GM23338 (cell line): ENCODE measurements at regions not wholly inside any gene's neighbourhood (a gene's known extent, or its start where the extent isn't known, plus 50 kb on each side); places are given as distances from the start of the nearest gene placed in this dataset.

Experiments
- EZH2 ChIP-seq: fragments of 200-600 bp; sonication (generic); IDR thresholded peaks from one replicate; pipeline ENCODE4 v1.8.0; 2017; ENCODE audit warnings: antibody characterized with exemption, mild to moderate bottlenecking, low read depth; ENCODE audit not compliant: unreplicated experiment
- EZH2phosphoT487 ChIP-seq: fragments of 200-600 bp; sonication (generic); IDR thresholded peaks from one replicate; pipeline ENCODE4 v1.8.1; 2018; ENCODE audit warnings: antibody characterized with exemption; ENCODE audit not compliant: unreplicated experiment
- POLR2AphosphoS5 ChIP-seq: IDR thresholded peaks from 2 replicates; pipeline ENCODE4 v1.6.1; 2016; ENCODE audit warnings: antibody characterized with exemption, low read depth
- ZNF331 ChIP-seq: fragments of 250-450 bp; sonication (Bioruptor Pico); IDR thresholded peaks from 2 replicates; pipeline ENCODE4 v1.5.0; 2020; ENCODE audit warnings: low read depth, mild to moderate bottlenecking, moderate library complexity
- TF ChIP-seq, protein P1 (sequence below), 2 experiments: fragments of 200-600 bp in 1 of 2; sonication (generic) in 1 of 2; conservative IDR thresholded peaks; 2 replicates each; pipeline versions ENCODE4 v1.5.1 to v1.6.1; 2016 to 2017; ENCODE audit warnings: antibody characterized with exemption in 2 of 2, low read depth in 2 of 2, mild to moderate bottlenecking in 2 of 2, moderate library complexity in 1 of 2
- TF ChIP-seq, protein P2 (sequence below): IDR thresholded peaks from one replicate; pipeline ENCODE4 v1.6.1; 2018; ENCODE audit warnings: antibody characterized with exemption; ENCODE audit not compliant: unreplicated experiment
- TF ChIP-seq, protein P3 (sequence below): IDR thresholded peaks from 2 replicates; pipeline ENCODE4 v1.6.1; 2016; ENCODE audit warnings: antibody characterized with exemption

DNA sequence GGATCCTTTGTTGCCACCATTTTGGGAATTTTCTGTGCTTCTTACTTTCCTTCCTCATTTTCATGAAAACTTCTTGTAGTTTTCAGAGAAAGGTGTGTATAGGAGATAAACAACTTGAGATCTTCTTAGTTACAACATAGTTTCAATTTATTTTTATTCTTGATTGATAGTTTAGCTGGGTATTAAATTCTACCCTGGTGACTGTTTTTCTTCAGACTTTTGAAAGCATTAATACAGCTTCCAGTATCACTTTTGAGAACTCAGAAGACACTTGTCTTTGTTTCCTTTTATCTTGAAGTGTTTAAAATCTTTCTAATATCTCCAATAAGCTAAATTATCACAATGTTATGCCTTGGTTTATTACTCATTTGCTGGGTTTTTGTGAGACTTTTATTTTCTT, 167.5 kb upstream of the DPP10 start:
- TF ChIP-seq, protein P1, sequence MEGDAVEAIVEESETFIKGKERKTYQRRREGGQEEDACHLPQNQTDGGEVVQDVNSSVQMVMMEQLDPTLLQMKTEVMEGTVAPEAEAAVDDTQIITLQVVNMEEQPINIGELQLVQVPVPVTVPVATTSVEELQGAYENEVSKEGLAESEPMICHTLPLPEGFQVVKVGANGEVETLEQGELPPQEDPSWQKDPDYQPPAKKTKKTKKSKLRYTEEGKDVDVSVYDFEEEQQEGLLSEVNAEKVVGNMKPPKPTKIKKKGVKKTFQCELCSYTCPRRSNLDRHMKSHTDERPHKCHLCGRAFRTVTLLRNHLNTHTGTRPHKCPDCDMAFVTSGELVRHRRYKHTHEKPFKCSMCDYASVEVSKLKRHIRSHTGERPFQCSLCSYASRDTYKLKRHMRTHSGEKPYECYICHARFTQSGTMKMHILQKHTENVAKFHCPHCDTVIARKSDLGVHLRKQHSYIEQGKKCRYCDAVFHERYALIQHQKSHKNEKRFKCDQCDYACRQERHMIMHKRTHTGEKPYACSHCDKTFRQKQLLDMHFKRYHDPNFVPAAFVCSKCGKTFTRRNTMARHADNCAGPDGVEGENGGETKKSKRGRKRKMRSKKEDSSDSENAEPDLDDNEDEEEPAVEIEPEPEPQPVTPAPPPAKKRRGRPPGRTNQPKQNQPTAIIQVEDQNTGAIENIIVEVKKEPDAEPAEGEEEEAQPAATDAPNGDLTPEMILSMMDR (conservative IDR thresholded peaks at IDR 0.05; ENCODE audit: low read depth in 2 of 2), result no peak
- TF ChIP-seq EZH2 (no peak), POLR2AphosphoS5 (no peak), EZH2phosphoT487 (no peak), ZNF331 (CRISPR knock-in tag) (no peak)
- TF ChIP-seq, protein P2, sequence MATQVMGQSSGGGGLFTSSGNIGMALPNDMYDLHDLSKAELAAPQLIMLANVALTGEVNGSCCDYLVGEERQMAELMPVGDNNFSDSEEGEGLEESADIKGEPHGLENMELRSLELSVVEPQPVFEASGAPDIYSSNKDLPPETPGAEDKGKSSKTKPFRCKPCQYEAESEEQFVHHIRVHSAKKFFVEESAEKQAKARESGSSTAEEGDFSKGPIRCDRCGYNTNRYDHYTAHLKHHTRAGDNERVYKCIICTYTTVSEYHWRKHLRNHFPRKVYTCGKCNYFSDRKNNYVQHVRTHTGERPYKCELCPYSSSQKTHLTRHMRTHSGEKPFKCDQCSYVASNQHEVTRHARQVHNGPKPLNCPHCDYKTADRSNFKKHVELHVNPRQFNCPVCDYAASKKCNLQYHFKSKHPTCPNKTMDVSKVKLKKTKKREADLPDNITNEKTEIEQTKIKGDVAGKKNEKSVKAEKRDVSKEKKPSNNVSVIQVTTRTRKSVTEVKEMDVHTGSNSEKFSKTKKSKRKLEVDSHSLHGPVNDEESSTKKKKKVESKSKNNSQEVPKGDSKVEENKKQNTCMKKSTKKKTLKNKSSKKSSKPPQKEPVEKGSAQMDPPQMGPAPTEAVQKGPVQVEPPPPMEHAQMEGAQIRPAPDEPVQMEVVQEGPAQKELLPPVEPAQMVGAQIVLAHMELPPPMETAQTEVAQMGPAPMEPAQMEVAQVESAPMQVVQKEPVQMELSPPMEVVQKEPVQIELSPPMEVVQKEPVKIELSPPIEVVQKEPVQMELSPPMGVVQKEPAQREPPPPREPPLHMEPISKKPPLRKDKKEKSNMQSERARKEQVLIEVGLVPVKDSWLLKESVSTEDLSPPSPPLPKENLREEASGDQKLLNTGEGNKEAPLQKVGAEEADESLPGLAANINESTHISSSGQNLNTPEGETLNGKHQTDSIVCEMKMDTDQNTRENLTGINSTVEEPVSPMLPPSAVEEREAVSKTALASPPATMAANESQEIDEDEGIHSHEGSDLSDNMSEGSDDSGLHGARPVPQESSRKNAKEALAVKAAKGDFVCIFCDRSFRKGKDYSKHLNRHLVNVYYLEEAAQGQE, result no peak
- TF ChIP-seq, protein P3, sequence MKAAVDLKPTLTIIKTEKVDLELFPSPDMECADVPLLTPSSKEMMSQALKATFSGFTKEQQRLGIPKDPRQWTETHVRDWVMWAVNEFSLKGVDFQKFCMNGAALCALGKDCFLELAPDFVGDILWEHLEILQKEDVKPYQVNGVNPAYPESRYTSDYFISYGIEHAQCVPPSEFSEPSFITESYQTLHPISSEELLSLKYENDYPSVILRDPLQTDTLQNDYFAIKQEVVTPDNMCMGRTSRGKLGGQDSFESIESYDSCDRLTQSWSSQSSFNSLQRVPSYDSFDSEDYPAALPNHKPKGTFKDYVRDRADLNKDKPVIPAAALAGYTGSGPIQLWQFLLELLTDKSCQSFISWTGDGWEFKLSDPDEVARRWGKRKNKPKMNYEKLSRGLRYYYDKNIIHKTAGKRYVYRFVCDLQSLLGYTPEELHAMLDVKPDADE, result no peak
